Stomach smooth muscle (tissue), 2 donors: ENCODE measurements at regions not wholly inside any gene's neighbourhood (a gene's known extent, or its start where the extent isn't known, plus 50 kb on each side); places are given as distances from the start of the nearest gene placed in this dataset.

Experiments used
- H3K27ac ChIP-seq: one replicate; pipeline ENCODE4 v1.7.0; 2013; ENCODE audit warnings: mild to moderate bottlenecking, low read length, inconsistent platforms
- H3K27me3 ChIP-seq, 2 donors: one replicate each; pipeline ENCODE4 v1.7.0; 2013; ENCODE audit warnings: low read length in 2 of 2; ENCODE audit not compliant: insufficient read depth in 2 of 2, control insufficient read depth in 1 of 2
- H3K36me3 ChIP-seq, 2 donors: one replicate each; pipeline ENCODE4 v1.7.0; 2013; ENCODE audit warnings: low read length in 2 of 2; ENCODE audit not compliant: control insufficient read depth in 2 of 2, insufficient read depth in 2 of 2
- H3K4me1 ChIP-seq: one replicate; pipeline ENCODE4 v1.7.0; 2013; ENCODE audit warnings: low read length; ENCODE audit not compliant: control insufficient read depth, insufficient read depth
- H3K4me3 ChIP-seq, 2 donors: one replicate each; pipeline ENCODE4 v1.7.0; 2013; ENCODE audit warnings: low read length in 2 of 2
- H3K9ac ChIP-seq, 2 donors: one replicate each; pipeline ENCODE4 v1.7.0; 2013; ENCODE audit warnings: low read length in 2 of 2, mild to moderate bottlenecking in 1 of 2
- H3K9me3 ChIP-seq, 2 donors: one replicate each; pipeline ENCODE4 v1.7.0; 2013; ENCODE audit warnings: low read length in 2 of 2; ENCODE audit not compliant: control insufficient read depth in 2 of 2
- donor health status: healthy.
- donor health status: Pancreatic carcinoma.

DNA sequence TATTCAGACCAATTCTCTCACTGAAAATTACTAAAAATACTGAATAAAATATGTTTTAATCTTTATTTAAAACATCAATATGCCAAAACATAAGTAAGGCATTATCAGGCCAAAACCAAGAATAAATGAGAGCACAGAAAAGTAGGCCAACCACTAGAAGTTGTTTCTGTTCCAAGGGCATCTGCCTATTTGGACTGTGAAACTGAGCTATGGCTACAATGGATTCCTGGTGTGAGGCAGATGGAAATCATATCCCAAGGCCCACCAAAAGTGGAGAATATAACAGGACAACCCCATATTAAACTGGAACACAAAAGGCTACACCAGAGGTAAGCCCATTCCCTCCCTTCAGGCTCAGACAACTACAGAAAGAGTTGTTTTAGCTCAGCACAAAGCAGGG lies 302.8 kb upstream of the IL12A start:
- H3K9ac ChIP-seq = no peak overlapping the region
- no peak overlapping the region for H3K27ac ChIP-seq
- no peaks in the 10 kb centered on the region for H3K4me1 ChIP-seq
- no peak overlapping the region for H3K4me3 ChIP-seq
- H3K36me3 ChIP-seq = no peaks in the 10 kb centered on the region
- H3K27me3 ChIP-seq = no peaks in the 10 kb centered on the region
- H3K9me3 ChIP-seq = no peaks in the 10 kb centered on the region

DNA sequence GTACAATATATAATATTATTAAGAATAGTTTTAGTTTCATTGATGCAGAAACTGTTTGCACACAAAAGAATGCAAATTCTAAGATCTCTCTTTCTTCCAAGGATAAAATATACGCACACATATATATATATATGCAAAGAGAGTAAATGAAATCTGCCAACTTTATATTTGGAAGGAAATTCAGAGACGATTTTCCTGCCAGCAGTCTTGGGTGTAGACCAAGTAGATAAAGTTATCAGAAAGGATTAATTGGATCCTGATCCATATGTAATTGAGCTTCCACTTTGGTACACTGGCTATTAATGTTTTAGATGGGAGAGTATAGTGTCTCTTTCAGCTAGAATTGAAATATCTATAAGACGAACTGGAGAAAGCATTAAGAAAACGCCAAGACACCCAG lies 295.4 kb upstream of the IL12A start:
- Histone ChIP-seq H3K9me3 (no peaks in the 10 kb centered on the region), H3K9ac (no peak overlapping the region), H3K27me3 (no peaks in the 10 kb centered on the region), H3K27ac (no peak overlapping the region), H3K4me3 (no peak overlapping the region), H3K36me3 (no peaks in the 10 kb centered on the region), H3K4me1 (no peaks in the 10 kb centered on the region)

GRCh38 chr3:159711560-159712333 lies 276.9 kb upstream of the IL12A start:
- H3K9me3 ChIP-seq = peaks cover 0 to 4% of the 10 kb centered on the region in 2 donors
- H3K9ac ChIP-seq = no peak overlapping the region
- H3K4me3 ChIP-seq = no peak overlapping the region
- H3K27me3 ChIP-seq = no peaks in the 10 kb centered on the region
- H3K27ac ChIP-seq = no peak overlapping the region
- peaks cover 3% of the 10 kb centered on the region for H3K4me1 ChIP-seq
- no peaks in the 10 kb centered on the region for H3K36me3 ChIP-seq

- Histone ChIP-seq H3K9ac (no peak overlapping the region), H3K27ac (no peak overlapping the region), H3K9me3 (no peaks in the 10 kb centered on the region), H3K36me3 (no peaks in the 10 kb centered on the region), H3K4me1 (no peaks in the 10 kb centered on the region), H3K4me3 (no peak overlapping the region), H3K27me3 (no peaks in the 10 kb centered on the region)
Measured at GRCh38 chr3:159721324-159721723, 267.3 kb upstream of the IL12A start.

DNA sequence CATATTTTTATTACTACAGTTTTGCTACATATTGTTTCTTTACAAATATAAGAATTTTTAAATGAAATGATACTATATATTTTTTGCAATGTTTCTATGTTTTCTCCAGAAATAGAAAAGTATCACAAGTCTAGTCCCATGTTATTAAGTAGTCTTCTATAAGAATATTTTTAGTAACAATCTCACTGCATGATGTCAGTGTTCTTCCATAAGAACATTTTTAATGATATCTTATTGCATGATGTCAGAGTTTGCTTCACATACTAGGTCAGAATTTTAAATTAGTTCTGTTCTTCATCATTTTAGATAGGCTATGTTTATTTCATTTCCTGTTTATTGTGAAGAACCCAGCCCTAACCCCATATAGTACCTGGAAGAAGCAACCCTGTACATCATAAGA lies 265.3 kb upstream of the IL12A start:
- Histone ChIP-seq H3K27ac (no peak overlapping the region), H3K36me3 (no peaks in the 10 kb centered on the region), H3K9me3 (no peaks in the 10 kb centered on the region), H3K4me1 (no peaks in the 10 kb centered on the region), H3K27me3 (no peaks in the 10 kb centered on the region), H3K9ac (no peak overlapping the region), H3K4me3 (no peak overlapping the region)

DNA sequence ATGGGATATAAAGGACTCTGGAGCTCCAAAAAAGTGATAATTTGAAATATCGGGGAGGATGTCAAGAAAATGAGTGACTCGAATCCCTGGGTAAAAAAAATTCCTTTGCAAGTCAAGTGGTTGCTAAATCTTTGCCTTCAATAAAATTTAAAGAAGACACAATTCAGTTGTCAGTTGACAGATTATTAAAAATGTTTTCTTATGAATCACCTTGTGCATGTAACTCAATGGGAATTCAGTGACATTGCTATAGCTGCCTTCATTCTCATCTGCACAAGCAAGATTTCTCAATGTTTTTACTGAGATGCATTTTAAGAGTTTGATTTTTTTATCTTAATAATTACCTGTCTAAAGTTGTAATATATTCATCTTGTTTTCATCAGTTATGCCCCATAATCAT lies 264.0 kb upstream of the IL12A start:
- Histone ChIP-seq H3K9ac (no peak overlapping the region), H3K9me3 (no peaks in the 10 kb centered on the region), H3K27me3 (no peaks in the 10 kb centered on the region), H3K4me1 (no peaks in the 10 kb centered on the region), H3K4me3 (no peak overlapping the region), H3K27ac (no peak overlapping the region), H3K36me3 (no peaks in the 10 kb centered on the region)

DNA sequence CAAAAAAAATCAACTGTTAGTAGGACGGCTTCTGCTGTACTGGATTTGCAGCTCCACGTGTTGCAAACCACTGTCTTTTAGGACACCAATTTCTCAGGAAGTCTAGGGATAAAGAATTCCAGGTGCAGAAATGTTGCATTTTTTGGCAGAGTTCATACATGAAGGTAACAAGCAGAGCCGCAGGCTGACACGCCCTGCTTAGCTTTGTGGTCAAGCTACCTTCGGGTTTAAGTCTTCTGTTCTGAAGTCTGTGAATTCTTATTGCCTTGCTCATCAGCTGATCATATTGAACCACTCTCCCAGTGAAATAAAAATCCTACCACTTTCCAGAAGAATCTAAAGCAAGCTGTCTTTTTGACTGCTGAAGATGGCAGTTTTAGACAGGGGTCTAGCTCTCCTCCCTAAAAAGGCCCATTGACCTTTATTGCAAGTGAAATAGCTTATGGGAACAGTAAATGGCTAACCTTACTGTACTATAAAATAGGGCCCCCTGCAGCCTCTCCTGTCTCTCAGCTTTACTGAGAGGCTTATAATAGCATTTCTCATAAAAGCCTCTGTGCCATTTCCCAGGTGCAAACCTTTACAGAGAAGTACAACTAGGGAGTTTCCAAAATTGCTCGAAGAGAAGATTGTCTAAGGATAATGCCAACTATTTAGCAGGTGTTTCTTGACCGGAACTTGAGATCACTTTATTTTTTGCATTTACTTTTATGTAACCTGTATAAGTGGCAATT lies 262.2 kb upstream of the IL12A start:
- H3K4me1 ChIP-seq = no peaks in the 10 kb centered on the region
- no peak overlapping the region for H3K4me3 ChIP-seq
- no peak overlapping the region for H3K9ac ChIP-seq
- H3K27me3 ChIP-seq = no peaks in the 10 kb centered on the region
- H3K27ac ChIP-seq = no peak overlapping the region
- no peaks in the 10 kb centered on the region for H3K9me3 ChIP-seq
- H3K36me3 ChIP-seq = no peaks in the 10 kb centered on the region

DNA sequence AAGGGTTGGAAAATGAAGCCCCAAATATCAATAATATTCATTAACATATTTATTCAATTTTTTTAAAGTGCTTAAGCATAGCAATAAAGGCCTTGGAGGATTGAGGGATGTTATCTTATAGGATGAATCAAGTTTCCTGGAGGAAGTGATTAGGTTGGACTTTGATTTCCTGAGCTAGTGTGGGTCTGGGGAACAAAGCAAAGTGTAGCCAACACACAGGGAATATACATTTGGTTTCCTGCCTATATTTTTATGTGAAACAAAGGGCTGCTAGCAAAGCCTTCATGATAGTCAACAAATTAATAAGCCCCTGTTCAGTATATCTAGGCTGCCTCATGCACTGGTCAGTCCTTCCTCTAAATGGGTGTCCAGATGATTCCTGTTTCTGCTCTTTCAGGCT lies 261.1 kb upstream of the IL12A start:
- H3K27me3 ChIP-seq = no peaks in the 10 kb centered on the region
- H3K4me3 ChIP-seq = no peak overlapping the region
- no peak overlapping the region for H3K9ac ChIP-seq
- no peaks in the 10 kb centered on the region for H3K9me3 ChIP-seq
- H3K27ac ChIP-seq = no peak overlapping the region
- no peaks in the 10 kb centered on the region for H3K36me3 ChIP-seq
- peaks cover 3% of the 10 kb centered on the region for H3K4me1 ChIP-seq

DNA sequence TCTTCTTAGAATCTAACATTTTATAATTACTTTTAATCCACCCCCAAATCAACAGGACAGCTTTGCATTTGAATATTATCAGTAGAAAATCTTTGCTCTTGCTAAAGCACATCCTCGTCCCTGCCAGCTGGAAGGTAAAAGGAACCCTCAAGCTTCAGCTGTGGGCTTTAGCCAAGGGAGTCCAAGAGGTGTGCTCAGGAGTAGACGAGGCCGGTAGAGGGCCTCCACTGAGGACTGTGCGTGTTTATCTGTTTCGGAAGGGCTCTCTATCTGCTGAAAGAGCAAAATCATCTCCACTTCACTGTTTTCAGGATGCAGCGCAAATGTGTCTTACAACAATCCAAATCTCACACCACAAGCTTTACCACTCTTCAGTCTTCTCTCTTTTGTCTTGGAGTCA lies 257.4 kb upstream of the IL12A start:
- Histone ChIP-seq H3K9me3 (no peaks in the 10 kb centered on the region), H3K36me3 (no peaks in the 10 kb centered on the region), H3K4me3 (no peak overlapping the region), H3K4me1 (peaks cover 3% of the 10 kb centered on the region), H3K9ac (no peak overlapping the region), H3K27ac (no peak overlapping the region), H3K27me3 (no peaks in the 10 kb centered on the region)

GRCh38 chr3:159732172-159733111 lies 256.2 kb upstream of the IL12A start:
- H3K27me3 ChIP-seq = no peaks in the 10 kb centered on the region
- H3K4me1 ChIP-seq = peaks cover 3% of the 10 kb centered on the region
- H3K27ac ChIP-seq = peak overlapping the region; percentile 37
- H3K9ac ChIP-seq = peak overlapping the region; percentile 43 to 47
- no peaks in the 10 kb centered on the region for H3K36me3 ChIP-seq
- peak overlapping the region; percentile 77 to 80 for H3K4me3 ChIP-seq
- no peaks in the 10 kb centered on the region for H3K9me3 ChIP-seq
